Endothelial cell of umbilical vein (primary cell): ENCODE measurements at regions not wholly inside any gene's neighbourhood (a gene's known extent, or its start where the extent isn't known, plus 50 kb on each side); places are given as distances from the start of the nearest gene placed in this dataset.

Source experiments
- BruUV-seq: library from RNA; stranded (reverse); fragments of 400-500 nt; replicated peaks from 2 replicates; lab custom pipeline; 2021; lab: Mats Ljungman, UMichigan
- CTCF ChIA-PET: fragments of 300-600, 350-600 bp; sonication (Branson Sonifier 250); formaldehyde crosslinking; loops from one replicate; lab custom pipeline; 2021; ENCODE audit warnings: antibody characterized with exemption, inconsistent platforms; lab: Charles Lee
- POLR2A ChIA-PET: fragments of 300-600, 350-600 bp; sonication (Branson Sonifier 250); formaldehyde crosslinking; loops from one replicate; lab custom pipeline; 2021; ENCODE audit warnings: antibody characterized with exemption, inconsistent platforms; lab: Charles Lee
- DNase-seq: peaks from one replicate; pipeline ENCODE4 v3.0.0-alpha.2; 2011; ENCODE audit warnings: low read depth, low spot score
- FAIRE-seq: peaks from 2 replicates; lab custom pipeline; 2011; peaks lifted over from hg19 to GRCh38; lab: Jason Lieb, UNC
- H2AFZ ChIP-seq: 2 replicates; pipeline ENCODE4 v1.6.0; 2012; ENCODE audit warnings: low read depth, low read length, control low read depth, inconsistent platforms
- H3K27ac ChIP-seq: 2 replicates; pipeline ENCODE4 v1.5.1; 2011; ENCODE audit warnings: low read depth, mild to moderate bottlenecking, control low read depth, low read length, moderate library complexity; ENCODE audit not compliant: insufficient read depth
- H3K27me3 ChIP-seq, 2 experiments: 2 replicates each; pipeline versions ENCODE4 v1.6.0 to v1.6.1; 2011; ENCODE audit warnings: low read length in 2 of 2, mixed read lengths in 1 of 2; ENCODE audit not compliant: control insufficient read depth in 2 of 2, insufficient read depth in 2 of 2
- H3K36me3 ChIP-seq, 2 experiments: 2 replicates in 1 of 2; 3 replicates in 1 of 2; pipeline ENCODE4 v1.5.1; 2011; ENCODE audit warnings: low read length in 2 of 2, mild to moderate bottlenecking in 1 of 2, moderate library complexity in 1 of 2; ENCODE audit not compliant: control insufficient read depth in 2 of 2, insufficient read depth in 2 of 2; ENCODE audit errors: extremely low read depth in 1 of 2
- H3K4me1 ChIP-seq: 3 replicates; pipeline ENCODE4 v1.5.1; 2011; ENCODE audit warnings: mild to moderate bottlenecking, low read length; ENCODE audit not compliant: control insufficient read depth, insufficient read depth; ENCODE audit errors: extremely low read depth
- H3K4me2 ChIP-seq: 2 replicates; pipeline ENCODE4 v1.6.1; 2011; ENCODE audit warnings: low read length, control low read depth, mixed read lengths; ENCODE audit not compliant: insufficient read depth
- H3K4me3 ChIP-seq, 3 experiments: fragments of 200-600 bp in 1 of 3; sonication (generic), shearing (Covaris generic) in 1 of 3; replicated peaks in 1 of 3; 2 replicates each; pipeline ENCODE4 v1.5.1; 2011 to 2016; ENCODE audit warnings: control low read depth in 3 of 3, low read length in 3 of 3, mild to moderate bottlenecking in 2 of 3, inconsistent platforms in 1 of 3, low read depth in 1 of 3, moderate library complexity in 1 of 3; ENCODE audit not compliant: insufficient read depth in 1 of 3
- H3K79me2 ChIP-seq: 2 replicates; pipeline ENCODE4 v1.6.0; 2012; ENCODE audit warnings: low read length, inconsistent platforms; ENCODE audit not compliant: control insufficient read depth, insufficient read depth
- H3K9ac ChIP-seq: replicated peaks from 2 replicates; pipeline ENCODE3; 2011; ENCODE audit warnings: low read length, control low read depth; ENCODE audit not compliant: insufficient read depth; ENCODE audit errors: extremely low read depth
- H3K9me1 ChIP-seq: replicated peaks from 3 replicates; pipeline ENCODE4 v1.6.0; 2011; ENCODE audit warnings: mild to moderate bottlenecking, low read length; ENCODE audit not compliant: control insufficient read depth, insufficient read depth; ENCODE audit errors: extremely low read depth
- H3K9me3 ChIP-seq: replicated peaks from 2 replicates; pipeline ENCODE4 v1.5.1; 2012; ENCODE audit warnings: low read length, inconsistent platforms; ENCODE audit not compliant: control insufficient read depth, insufficient read depth
- H4K20me1 ChIP-seq: replicated peaks from 2 replicates; pipeline ENCODE3; 2011; ENCODE audit warnings: mild to moderate bottlenecking, low read length; ENCODE audit not compliant: control insufficient read depth, insufficient read depth; ENCODE audit errors: extremely low read depth
- EZH2 ChIP-seq: IDR thresholded peaks from 2 replicates; pipeline ENCODE4 v1.6.1; 2012; ENCODE audit warnings: borderline replicate concordance, low read depth, mild to moderate bottlenecking, moderate library complexity, low read length, inconsistent platforms; ENCODE audit not compliant: severe bottlenecking
- FOS ChIP-seq: IDR thresholded peaks from 2 replicates; pipeline ENCODE4 v1.6.1; 2011; ENCODE audit warnings: mild to moderate bottlenecking, low read length, moderate library complexity, borderline replicate concordance; ENCODE audit not compliant: insufficient read depth
- GATA2 ChIP-seq: IDR thresholded peaks from 2 replicates; pipeline ENCODE4 v1.7.0; 2011; ENCODE audit warnings: low read depth, mild to moderate bottlenecking, moderate library complexity, mixed read lengths, low read length; ENCODE audit not compliant: insufficient read length, insufficient read depth
- JUN ChIP-seq: IDR thresholded peaks from 2 replicates; pipeline ENCODE4 v1.6.1; 2011; ENCODE audit warnings: borderline replicate concordance, low read depth; ENCODE audit not compliant: insufficient read length, insufficient read depth
- MAX ChIP-seq: IDR thresholded peaks from 2 replicates; pipeline ENCODE4 v1.6.1; 2011; ENCODE audit not compliant: insufficient read depth, insufficient read length
- POLR2AphosphoS5 ChIP-seq: IDR thresholded peaks from 2 replicates; pipeline ENCODE4 v1.6.1; 2012; ENCODE audit warnings: low read depth, mild to moderate bottlenecking, control low read depth, low read length, moderate library complexity; ENCODE audit not compliant: insufficient read depth
- dilution Hi-C: fragments of 300-500 bp; cut with MboI; formaldehyde crosslinking; loops from one replicate; pipeline ENCODE4 v1.15.0; 2019; ENCODE audit warnings: low sequenced_read_pairs; ENCODE audit not compliant: extremely low pct_ligation_motif_present
- intact Hi-C: fragments of 100-400 bp; cut with micrococcal nuclease; formaldehyde crosslinking; loops from one replicate; pipeline ENCODE4 v1.10.0; 2022

- Histone ChIP-seq H3K9me1 (no peaks in the 10 kb centered on the region), H2AFZ (no peak overlapping the region), H3K79me2 (no peaks in the 10 kb centered on the region), H3K4me3 (no peak overlapping the region), H3K9ac (no peak overlapping the region), H3K27ac (no peak overlapping the region), H3K4me1 (no peaks in the 10 kb centered on the region), H3K27me3 (no peaks in the 10 kb centered on the region), H3K36me3 (no peaks in the 10 kb centered on the region), H4K20me1 (no peaks in the 10 kb centered on the region), H3K4me2 (no peak overlapping the region), H3K9me3 (no peaks in the 10 kb centered on the region)
- CTCF ChIA-PET: no interaction called here
- intact Hi-C loops: no loop called here
- FAIRE-seq (no peak), DNase-seq (no peak)
- BruUV-seq: no TSS peak
- TF ChIP-seq POLR2AphosphoS5 (no peak), MAX (no peak), EZH2 (no peak), JUN (no peak), GATA2 (no peak), FOS (no peak)
- dilution Hi-C loops: no loop called here
- POLR2A ChIA-PET: no interaction called here
These were observed 165.4 kb upstream of the USP38 start for GRCh38 chr4:143019351-143019750.

- Histone ChIP-seq H3K36me3 (no peaks in the 10 kb centered on the region), H3K27me3 (no peaks in the 10 kb centered on the region), H3K4me1 (no peaks in the 10 kb centered on the region), H3K79me2 (no peaks in the 10 kb centered on the region), H3K4me2 (no peak overlapping the region), H3K4me3 (no peak overlapping the region), H2AFZ (no peak overlapping the region), H3K9me3 (no peaks in the 10 kb centered on the region), H3K27ac (no peak overlapping the region), H4K20me1 (no peaks in the 10 kb centered on the region), H3K9me1 (no peaks in the 10 kb centered on the region), H3K9ac (no peak overlapping the region)
- DNase-seq: no peak
- ChIA-PET POLR2A (no interaction called here), CTCF (interaction anchor here (0.7 to 0.8 kb wide), 2 partner anchors 36 kb away, joined by 3 read pairs; no protein-coding TSS in a partner anchor)
- BruUV-seq: no TSS peak
- TF ChIP-seq FOS (no peak), MAX (no peak), JUN (no peak), GATA2 (no peak)
- dilution Hi-C loops: no loop called here
- FAIRE-seq: no peak
- intact Hi-C loops: no loop called here
These were observed 163.3 kb upstream of the USP38 start for GRCh38 chr4:143021384-143021783.
